K562 (cell line): ENCODE measurements at regions not wholly inside any gene's neighbourhood (a gene's known extent, or its start where the extent isn't known, plus 50 kb on each side); places are given as distances from the start of the nearest gene placed in this dataset.

ENCODE experiments used
- C11orf30 ChIP-seq: fragments of 450-650 bp; IDR thresholded peaks from 2 replicates; pipeline ENCODE4 v1.6.1; 2016; ENCODE audit warnings: low read depth, mild to moderate bottlenecking
- CEBPB ChIP-seq: fragments of 450-650 bp; IDR thresholded peaks from 2 replicates; pipeline ENCODE4 v1.6.1; 2016; ENCODE audit warnings: missing genetic modification characterization, missing compliant biosample characterization
- EP300 ChIP-seq: IDR thresholded peaks from 2 replicates; pipeline ENCODE4 v1.6.1; 2012; ENCODE audit warnings: low read length, improper control_type of control experiment
- ERF ChIP-seq: fragments of 450-650 bp; formaldehyde crosslinking; IDR thresholded peaks from 2 replicates; pipeline ENCODE4 v1.4.0; 2020; ENCODE audit warnings: mild to moderate bottlenecking, mixed read lengths
- MAFK ChIP-seq: IDR thresholded peaks from 2 replicates; pipeline ENCODE4 v1.6.1; 2011; ENCODE audit warnings: low read length, improper control_type of control experiment
- NBN ChIP-seq: fragments of 450-650 bp; IDR thresholded peaks from 2 replicates; pipeline ENCODE4 v1.6.1; 2016; ENCODE audit warnings: low read depth, mild to moderate bottlenecking
- POLR2AphosphoS2 ChIP-seq: IDR thresholded peaks from 2 replicates; pipeline ENCODE4 v1.6.1; 2012; ENCODE audit warnings: low read length, improper control_type of control experiment
- RFX1 ChIP-seq: fragments of 450-650 bp; IDR thresholded peaks from 2 replicates; pipeline ENCODE4 v1.6.1; 2016; ENCODE audit warnings: mild to moderate bottlenecking, moderate library complexity
- SIN3A ChIP-seq, 2 experiments: fragments of 150-350 bp in 1 of 2; IDR thresholded peaks; 2 replicates each; pipeline ENCODE4 v1.6.1; 2011 to 2016; ENCODE audit warnings: borderline replicate concordance in 2 of 2, low read depth in 2 of 2, low read length in 2 of 2, mild to moderate bottlenecking in 2 of 2, moderate library complexity in 2 of 2; ENCODE audit not compliant: control insufficient read depth in 1 of 2
- TF ChIP-seq, protein P1 (sequence below), 2 experiments: fragments of 450-650 bp; formaldehyde crosslinking in 1 of 2; IDR thresholded peaks; 2 replicates each; pipeline versions ENCODE4 v1.4.0 to v1.6.1; 2014 to 2020; ENCODE audit warnings: mild to moderate bottlenecking in 2 of 2, borderline replicate concordance in 1 of 2, low read depth in 1 of 2
- TF ChIP-seq, protein P2 (sequence below), 3 experiments: IDR thresholded peaks in 2 of 3; conservative IDR thresholded peaks in 1 of 3; 2 replicates each; pipeline ENCODE4 v1.5.1; 2011 to 2012; ENCODE audit warnings: low read length in 3 of 3, mild to moderate bottlenecking in 3 of 3, control low read depth in 2 of 3, improper control_type of control experiment in 1 of 3, inconsistent platforms in 1 of 3, low read depth in 1 of 3, mixed read lengths in 1 of 3, moderate library complexity in 1 of 3; ENCODE audit not compliant: insufficient read depth in 2 of 3
- TF ChIP-seq, protein P3 (sequence below): sonication (generic); formaldehyde crosslinking; IDR thresholded peaks from 2 replicates; pipeline ENCODE4 v1.8.1; 2023; ENCODE audit warnings: mild to moderate bottlenecking, missing genetic modification reagents

DNA sequence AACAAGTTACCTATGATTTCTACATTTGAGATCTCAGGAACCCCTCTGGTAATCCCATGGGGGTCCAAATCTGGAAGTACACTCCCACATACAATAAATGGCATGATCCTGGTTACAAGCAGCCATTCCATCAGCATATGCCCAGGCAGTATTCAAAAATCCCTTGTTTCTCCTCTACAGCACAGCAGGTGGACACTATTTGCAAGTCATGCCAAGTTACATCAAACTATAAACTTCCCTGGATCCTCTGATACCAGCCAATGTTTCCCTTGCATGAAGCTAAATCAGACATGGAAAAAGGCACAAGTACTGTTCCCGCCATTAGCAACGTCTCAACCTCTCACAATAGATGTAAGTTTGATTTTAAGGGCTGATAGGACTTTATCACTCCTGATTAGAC lies 134.5 kb upstream of the PRSS16 start:
- TF ChIP-seq, protein P1, sequence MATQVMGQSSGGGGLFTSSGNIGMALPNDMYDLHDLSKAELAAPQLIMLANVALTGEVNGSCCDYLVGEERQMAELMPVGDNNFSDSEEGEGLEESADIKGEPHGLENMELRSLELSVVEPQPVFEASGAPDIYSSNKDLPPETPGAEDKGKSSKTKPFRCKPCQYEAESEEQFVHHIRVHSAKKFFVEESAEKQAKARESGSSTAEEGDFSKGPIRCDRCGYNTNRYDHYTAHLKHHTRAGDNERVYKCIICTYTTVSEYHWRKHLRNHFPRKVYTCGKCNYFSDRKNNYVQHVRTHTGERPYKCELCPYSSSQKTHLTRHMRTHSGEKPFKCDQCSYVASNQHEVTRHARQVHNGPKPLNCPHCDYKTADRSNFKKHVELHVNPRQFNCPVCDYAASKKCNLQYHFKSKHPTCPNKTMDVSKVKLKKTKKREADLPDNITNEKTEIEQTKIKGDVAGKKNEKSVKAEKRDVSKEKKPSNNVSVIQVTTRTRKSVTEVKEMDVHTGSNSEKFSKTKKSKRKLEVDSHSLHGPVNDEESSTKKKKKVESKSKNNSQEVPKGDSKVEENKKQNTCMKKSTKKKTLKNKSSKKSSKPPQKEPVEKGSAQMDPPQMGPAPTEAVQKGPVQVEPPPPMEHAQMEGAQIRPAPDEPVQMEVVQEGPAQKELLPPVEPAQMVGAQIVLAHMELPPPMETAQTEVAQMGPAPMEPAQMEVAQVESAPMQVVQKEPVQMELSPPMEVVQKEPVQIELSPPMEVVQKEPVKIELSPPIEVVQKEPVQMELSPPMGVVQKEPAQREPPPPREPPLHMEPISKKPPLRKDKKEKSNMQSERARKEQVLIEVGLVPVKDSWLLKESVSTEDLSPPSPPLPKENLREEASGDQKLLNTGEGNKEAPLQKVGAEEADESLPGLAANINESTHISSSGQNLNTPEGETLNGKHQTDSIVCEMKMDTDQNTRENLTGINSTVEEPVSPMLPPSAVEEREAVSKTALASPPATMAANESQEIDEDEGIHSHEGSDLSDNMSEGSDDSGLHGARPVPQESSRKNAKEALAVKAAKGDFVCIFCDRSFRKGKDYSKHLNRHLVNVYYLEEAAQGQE (IDR thresholded peaks at IDR 0.05; ENCODE audit: borderline replicate concordance): no peak
- TF ChIP-seq, protein P1 (CRISPR knock-in tag; IDR thresholded peaks at IDR 0.05; ENCODE audit: low read depth): no peak
- no peak for TF ChIP-seq RFX1
- no peak for TF ChIP-seq MAFK
- TF ChIP-seq, protein P2, sequence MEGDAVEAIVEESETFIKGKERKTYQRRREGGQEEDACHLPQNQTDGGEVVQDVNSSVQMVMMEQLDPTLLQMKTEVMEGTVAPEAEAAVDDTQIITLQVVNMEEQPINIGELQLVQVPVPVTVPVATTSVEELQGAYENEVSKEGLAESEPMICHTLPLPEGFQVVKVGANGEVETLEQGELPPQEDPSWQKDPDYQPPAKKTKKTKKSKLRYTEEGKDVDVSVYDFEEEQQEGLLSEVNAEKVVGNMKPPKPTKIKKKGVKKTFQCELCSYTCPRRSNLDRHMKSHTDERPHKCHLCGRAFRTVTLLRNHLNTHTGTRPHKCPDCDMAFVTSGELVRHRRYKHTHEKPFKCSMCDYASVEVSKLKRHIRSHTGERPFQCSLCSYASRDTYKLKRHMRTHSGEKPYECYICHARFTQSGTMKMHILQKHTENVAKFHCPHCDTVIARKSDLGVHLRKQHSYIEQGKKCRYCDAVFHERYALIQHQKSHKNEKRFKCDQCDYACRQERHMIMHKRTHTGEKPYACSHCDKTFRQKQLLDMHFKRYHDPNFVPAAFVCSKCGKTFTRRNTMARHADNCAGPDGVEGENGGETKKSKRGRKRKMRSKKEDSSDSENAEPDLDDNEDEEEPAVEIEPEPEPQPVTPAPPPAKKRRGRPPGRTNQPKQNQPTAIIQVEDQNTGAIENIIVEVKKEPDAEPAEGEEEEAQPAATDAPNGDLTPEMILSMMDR (IDR thresholded peaks at IDR 0.05 in 2 of 3, conservative IDR thresholded peaks at IDR 0.05 in 1 of 3; ENCODE audit: insufficient read depth in 2 of 3, low read depth in 1 of 3, low read length in 3 of 3): no peak
- TF ChIP-seq C11orf30: peak; percentile 27; the same call in 1 of the 2 replicates
- TF ChIP-seq SIN3A (IDR thresholded peaks at IDR 0.05; ENCODE audit: borderline replicate concordance in 2 of 2, control insufficient read depth in 1 of 2, low read depth in 2 of 2, low read length in 2 of 2): no peak
- no peak for TF ChIP-seq POLR2AphosphoS2
- TF ChIP-seq, protein P3, sequence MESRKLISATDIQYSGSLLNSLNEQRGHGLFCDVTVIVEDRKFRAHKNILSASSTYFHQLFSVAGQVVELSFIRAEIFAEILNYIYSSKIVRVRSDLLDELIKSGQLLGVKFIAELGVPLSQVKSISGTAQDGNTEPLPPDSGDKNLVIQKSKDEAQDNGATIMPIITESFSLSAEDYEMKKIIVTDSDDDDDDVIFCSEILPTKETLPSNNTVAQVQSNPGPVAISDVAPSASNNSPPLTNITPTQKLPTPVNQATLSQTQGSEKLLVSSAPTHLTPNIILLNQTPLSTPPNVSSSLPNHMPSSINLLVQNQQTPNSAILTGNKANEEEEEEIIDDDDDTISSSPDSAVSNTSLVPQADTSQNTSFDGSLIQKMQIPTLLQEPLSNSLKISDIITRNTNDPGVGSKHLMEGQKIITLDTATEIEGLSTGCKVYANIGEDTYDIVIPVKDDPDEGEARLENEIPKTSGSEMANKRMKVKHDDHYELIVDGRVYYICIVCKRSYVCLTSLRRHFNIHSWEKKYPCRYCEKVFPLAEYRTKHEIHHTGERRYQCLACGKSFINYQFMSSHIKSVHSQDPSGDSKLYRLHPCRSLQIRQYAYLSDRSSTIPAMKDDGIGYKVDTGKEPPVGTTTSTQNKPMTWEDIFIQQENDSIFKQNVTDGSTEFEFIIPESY: no peak
- no peak for TF ChIP-seq CEBPB
- no peak for TF ChIP-seq ERF (CRISPR knock-in tag)
- TF ChIP-seq NBN: no peak
- no peak for TF ChIP-seq EP300
